HEK293 (cell line): ENCODE measurements at regions not wholly inside any gene's neighbourhood (a gene's known extent, or its start where the extent isn't known, plus 50 kb on each side); places are given as distances from the start of the nearest gene placed in this dataset.
A peak's percentile ranks its signal among the peaks of the same experiment; 100 is the strongest.

ENCODE experiments used
- CTCF ChIA-PET: fragments of 350-600 bp; formaldehyde crosslinking; extraction: SDS; loops from one replicate; lab custom pipeline; 2021; ENCODE audit warnings: antibody characterized with exemption; lab: Yijun Ruan, JAX
- POLR2A ChIA-PET: fragments of 300-600 bp; formaldehyde crosslinking; extraction: SDS; loops from one replicate; lab custom pipeline; 2020; ENCODE audit warnings: antibody characterized with exemption, inconsistent platforms; lab: Yijun Ruan, JAX
- H3K27ac ChIP-seq: fragments of 200-500 bp; sonication (Bioruptor generic); 2 replicates; pipeline ENCODE4 v1.5.1; 2014; ENCODE audit warnings: low read depth, low read length, control low read depth, inconsistent platforms; ENCODE audit errors: extremely low read depth
- H3K36me3 ChIP-seq, 2 experiments: fragments of 200-500 bp in 1 of 2; sonication (Bioruptor generic) in 1 of 2; 1 replicate in 1 of 2; 2 replicates in 1 of 2; pipeline ENCODE4 v1.5.1; 2014 to 2017; ENCODE audit warnings: inconsistent platforms in 2 of 2, low read length in 2 of 2; ENCODE audit not compliant: control insufficient read depth in 2 of 2, insufficient read depth in 1 of 2
- H3K4me1 ChIP-seq: fragments of 200-500 bp; sonication (Bioruptor generic); 2 replicates; pipeline ENCODE4 v1.5.1; 2014; ENCODE audit warnings: mild to moderate bottlenecking, low read length, inconsistent platforms; ENCODE audit not compliant: control insufficient read depth, insufficient read depth
- H3K4me3 ChIP-seq: 2 replicates; pipeline ENCODE4 v1.5.1; 2011; ENCODE audit warnings: low read depth, mild to moderate bottlenecking, control low read depth, low read length, moderate library complexity
- H3K9me3 ChIP-seq: fragments of 200-500 bp; sonication (Bioruptor generic); 2 replicates; pipeline ENCODE4 v1.5.1; 2014; ENCODE audit warnings: low read depth, low read length, inconsistent platforms; ENCODE audit not compliant: control insufficient read depth, insufficient read depth
- HOXA7 ChIP-seq: sonication (generic); formaldehyde crosslinking; IDR thresholded peaks from 2 replicates; pipeline ENCODE4 v1.8.1; 2022; ENCODE audit warnings: missing genetic modification reagents, borderline replicate concordance
- IKZF3 ChIP-seq: fragments of 450-650 bp; IDR thresholded peaks from 2 replicates; pipeline ENCODE4 v1.5.0; 2018; ENCODE audit warnings: missing biosample characterization, mild to moderate bottlenecking, missing genetic modification characterization, moderate library complexity
- PBX3 ChIP-seq: sonication (generic); formaldehyde crosslinking; IDR thresholded peaks from 2 replicates; pipeline ENCODE4 v1.8.1; 2022; ENCODE audit warnings: mild to moderate bottlenecking, moderate library complexity, missing genetic modification reagents
- SETDB1 ChIP-seq: IDR thresholded peaks from one replicate; pipeline ENCODE4 v1.6.1; 2017; ENCODE audit warnings: mild to moderate bottlenecking, low read length, moderate library complexity, mixed read lengths; ENCODE audit not compliant: insufficient read length
- ZFP41 ChIP-seq: fragments of 450-650 bp; formaldehyde crosslinking; IDR thresholded peaks from 2 replicates; pipeline ENCODE4 v1.5.1; 2016; ENCODE audit warnings: missing biosample characterization, missing genetic modification characterization, borderline replicate concordance
- ZNF169 ChIP-seq: fragments of 450-650 bp; formaldehyde crosslinking; IDR thresholded peaks from 2 replicates; pipeline ENCODE4 v1.5.1; 2016; ENCODE audit warnings: missing biosample characterization, missing genetic modification characterization
- ZNF184 ChIP-seq: fragments of 450-650 bp; IDR thresholded peaks from 2 replicates; pipeline ENCODE4 v1.5.1; 2018; ENCODE audit warnings: missing biosample characterization, mild to moderate bottlenecking, missing genetic modification characterization
- ZNF239 ChIP-seq: fragments of 450-650 bp; formaldehyde crosslinking; IDR thresholded peaks from 2 replicates; pipeline ENCODE4 v1.5.1; 2016; ENCODE audit warnings: missing biosample characterization, missing genetic modification characterization
- ZNF248 ChIP-seq: fragments of 450-650 bp; formaldehyde crosslinking; IDR thresholded peaks from 2 replicates; pipeline ENCODE4 v1.5.1; 2017; ENCODE audit warnings: missing biosample characterization, missing genetic modification characterization
- ZNF266 ChIP-seq: fragments of 450-650 bp; formaldehyde crosslinking; IDR thresholded peaks from 2 replicates; pipeline ENCODE4 v1.5.1; 2016; ENCODE audit warnings: missing biosample characterization, missing genetic modification characterization, low read depth
- ZNF274 ChIP-seq, 2 experiments: fragments of 200-500 bp in 1 of 2; fragments of 450-650 bp in 1 of 2; sonication (Bioruptor generic) in 1 of 2; formaldehyde crosslinking in 1 of 2; IDR thresholded peaks; 2 replicates each; pipeline versions ENCODE4 v1.5.1 to v1.6.1; 2014 to 2016; ENCODE audit warnings: borderline replicate concordance in 1 of 2, inconsistent platforms in 1 of 2, low read length in 1 of 2, missing biosample characterization in 1 of 2, missing genetic modification characterization in 1 of 2
- ZNF311 ChIP-seq: fragments of 450-650 bp; formaldehyde crosslinking; IDR thresholded peaks from 2 replicates; pipeline ENCODE4 v1.5.1; 2017; ENCODE audit warnings: missing biosample characterization, missing genetic modification characterization, borderline replicate concordance
- ZNF513 ChIP-seq: fragments of 450-650 bp; IDR thresholded peaks from 2 replicates; pipeline ENCODE4 v1.5.1; 2018; ENCODE audit warnings: missing biosample characterization, missing genetic modification characterization
- ZNF544 ChIP-seq: fragments of 450-650 bp; formaldehyde crosslinking; IDR thresholded peaks from 2 replicates; pipeline ENCODE4 v1.5.0; 2017; ENCODE audit warnings: missing biosample characterization, missing genetic modification characterization
- ZNF777 ChIP-seq: fragments of 450-650 bp; formaldehyde crosslinking; IDR thresholded peaks from 2 replicates; pipeline ENCODE4 v1.5.1; 2017; ENCODE audit warnings: missing biosample characterization, missing genetic modification characterization, borderline replicate concordance
- TF ChIP-seq, protein P1 (sequence below): fragments of 450-650 bp; formaldehyde crosslinking; IDR thresholded peaks from 2 replicates; pipeline ENCODE4 v1.5.1; 2017; ENCODE audit warnings: missing biosample characterization, missing genetic modification characterization
- TF ChIP-seq, protein P2 (sequence below): fragments of 450-650 bp; formaldehyde crosslinking; IDR thresholded peaks from 2 replicates; pipeline ENCODE4 v1.5.1; 2016; ENCODE audit warnings: missing biosample characterization, missing genetic modification characterization

DNA sequence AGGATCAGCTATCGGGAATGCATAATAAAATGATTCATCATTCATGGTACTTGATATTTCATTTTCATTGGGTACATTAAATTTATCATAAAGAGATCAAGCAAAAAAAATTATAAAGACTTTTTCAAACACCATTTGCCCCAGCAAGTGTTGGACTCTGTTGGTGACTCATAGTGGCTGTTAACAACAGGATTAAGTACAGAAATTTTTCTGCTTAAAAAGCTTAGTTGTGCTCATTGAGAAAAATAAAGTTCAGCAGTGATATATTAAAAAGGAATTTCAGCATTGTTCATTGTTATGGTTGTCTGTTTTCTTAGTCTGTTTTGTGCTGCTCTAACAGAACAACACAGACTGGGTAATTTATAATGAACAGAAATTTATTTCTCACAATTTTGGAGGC is 86.2 kb upstream of the PCDH10 start:
- POLR2A ChIA-PET, result no interaction called here
- TF ChIP-seq IKZF3 (tag by site-specific recombination) (no peak), ZNF248 (tag by site-specific recombination) (no peak), ZNF274 (IDR thresholded peaks at IDR 0.05; ENCODE audit: low read length) (no peak), ZNF274 (tag by site-specific recombination; IDR thresholded peaks at IDR 0.05; ENCODE audit: borderline replicate concordance) (no peak), ZNF311 (tag by site-specific recombination) (no peak), ZFP41 (no peak), ZNF169 (no peak), ZNF184 (tag by site-specific recombination) (no peak), ZNF777 (tag by site-specific recombination) (no peak), ZNF266 (no peak), PBX3 (no peak)
- TF ChIP-seq, protein P1, sequence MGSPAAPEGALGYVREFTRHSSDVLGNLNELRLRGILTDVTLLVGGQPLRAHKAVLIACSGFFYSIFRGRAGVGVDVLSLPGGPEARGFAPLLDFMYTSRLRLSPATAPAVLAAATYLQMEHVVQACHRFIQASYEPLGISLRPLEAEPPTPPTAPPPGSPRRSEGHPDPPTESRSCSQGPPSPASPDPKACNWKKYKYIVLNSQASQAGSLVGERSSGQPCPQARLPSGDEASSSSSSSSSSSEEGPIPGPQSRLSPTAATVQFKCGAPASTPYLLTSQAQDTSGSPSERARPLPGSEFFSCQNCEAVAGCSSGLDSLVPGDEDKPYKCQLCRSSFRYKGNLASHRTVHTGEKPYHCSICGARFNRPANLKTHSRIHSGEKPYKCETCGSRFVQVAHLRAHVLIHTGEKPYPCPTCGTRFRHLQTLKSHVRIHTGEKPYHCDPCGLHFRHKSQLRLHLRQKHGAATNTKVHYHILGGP (tag by site-specific recombination), result no peak
- H3K9me3 ChIP-seq, result no peaks in the 10 kb centered on the region
- no peak overlapping the region for H3K4me3 ChIP-seq
- CTCF ChIA-PET, result interaction anchor here (0.8 kb wide), 1 partner anchor 52 kb away, joined by 3 read pairs; no protein-coding TSS in a partner anchor
- no peak overlapping the region for H3K27ac ChIP-seq
- H3K36me3 ChIP-seq, result no peaks in the 10 kb centered on the region
- H3K4me1 ChIP-seq, result no peaks in the 10 kb centered on the region

DNA sequence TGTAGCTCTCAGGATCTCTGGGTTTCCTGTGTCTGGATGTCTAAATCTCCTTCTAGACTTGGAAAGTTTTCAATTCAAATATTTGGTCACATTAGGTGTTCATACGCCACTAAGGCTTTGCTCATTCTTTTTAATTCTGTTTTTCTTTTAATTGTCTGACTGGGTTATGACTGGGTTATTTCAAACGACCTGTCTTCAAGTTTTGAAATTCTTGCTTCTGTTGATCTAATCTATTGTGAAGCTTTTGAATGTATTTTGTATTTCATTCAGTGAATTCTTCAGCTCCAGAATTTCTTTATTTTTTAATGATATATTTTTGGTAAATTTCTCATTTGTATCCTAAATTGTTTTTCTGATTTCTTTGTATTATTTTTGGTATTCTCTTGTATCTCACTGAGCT is 81.0 kb upstream of the PCDH10 start:
- POLR2A ChIA-PET, result no interaction called here
- Histone ChIP-seq H3K4me3 (no peak overlapping the region), H3K9me3 (no peaks in the 10 kb centered on the region), H3K4me1 (no peaks in the 10 kb centered on the region), H3K27ac (no peak overlapping the region), H3K36me3 (no peaks in the 10 kb centered on the region)
- CTCF ChIA-PET, result no interaction called here
- TF ChIP-seq SETDB1 (peak; percentile 50), ZNF544 (tag by site-specific recombination) (no peak)

GRCh38 chr4:133081246-133081645 is 67.8 kb upstream of the PCDH10 start:
- Histone ChIP-seq H3K4me1 (no peaks in the 10 kb centered on the region), H3K36me3 (no peaks in the 10 kb centered on the region), H3K9me3 (no peaks in the 10 kb centered on the region), H3K4me3 (no peak overlapping the region), H3K27ac (no peak overlapping the region)
- ChIA-PET CTCF (no interaction called here), POLR2A (no interaction called here)
- TF ChIP-seq, protein P2, sequence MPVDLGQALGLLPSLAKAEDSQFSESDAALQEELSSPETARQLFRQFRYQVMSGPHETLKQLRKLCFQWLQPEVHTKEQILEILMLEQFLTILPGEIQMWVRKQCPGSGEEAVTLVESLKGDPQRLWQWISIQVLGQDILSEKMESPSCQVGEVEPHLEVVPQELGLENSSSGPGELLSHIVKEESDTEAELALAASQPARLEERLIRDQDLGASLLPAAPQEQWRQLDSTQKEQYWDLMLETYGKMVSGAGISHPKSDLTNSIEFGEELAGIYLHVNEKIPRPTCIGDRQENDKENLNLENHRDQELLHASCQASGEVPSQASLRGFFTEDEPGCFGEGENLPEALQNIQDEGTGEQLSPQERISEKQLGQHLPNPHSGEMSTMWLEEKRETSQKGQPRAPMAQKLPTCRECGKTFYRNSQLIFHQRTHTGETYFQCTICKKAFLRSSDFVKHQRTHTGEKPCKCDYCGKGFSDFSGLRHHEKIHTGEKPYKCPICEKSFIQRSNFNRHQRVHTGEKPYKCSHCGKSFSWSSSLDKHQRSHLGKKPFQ, result no peak
- TF ChIP-seq HOXA7 (CRISPR knock-in tag) (no peak), ZNF513 (no peak), ZNF239 (tag by site-specific recombination) (no peak)
